Right renal pelvis (tissue), 4 donors: ENCODE measurements at regions not wholly inside any gene's neighbourhood (a gene's known extent, or its start where the extent isn't known, plus 50 kb on each side); places are given as distances from the start of the nearest gene placed in this dataset.

Experiments
- DNase-seq, 4 donors: peaks; one replicate each; pipeline ENCODE4 v3.0.0-alpha.2; 2013; ENCODE audit warnings: low read depth in 4 of 4, low spot score in 3 of 4, missing footprints in 1 of 4

GRCh38 chr14:48490756-48491155, 815.4 kb upstream of the MDGA2 start:
- no peak for DNase-seq

- no peak for DNase-seq
These were observed 798.5 kb upstream of the MDGA2 start for GRCh38 chr14:48473944-48474343.

- no peak for DNase-seq
These were observed 780.6 kb upstream of the MDGA2 start for GRCh38 chr14:48456051-48456450.

- DNase-seq: no peak
These were observed 779.5 kb upstream of the MDGA2 start for GRCh38 chr14:48454887-48455286.

GRCh38 chr14:48452437-48452995, 777.1 kb upstream of the MDGA2 start:
- no peak for DNase-seq

- DNase-seq: no peak
These were observed 759.8 kb upstream of the MDGA2 start for GRCh38 chr14:48435221-48435620.

GRCh38 chr14:48430805-48431204, 755.4 kb upstream of the MDGA2 start:
- DNase-seq: no peak

- DNase-seq: no peak
These were observed 754.1 kb upstream of the MDGA2 start for GRCh38 chr14:48429512-48429911.

- DNase-seq: no peak
These were observed 742.5 kb upstream of the MDGA2 start for GRCh38 chr14:48417715-48418500.

GRCh38 chr14:48401321-48401720, 725.9 kb upstream of the MDGA2 start:
- DNase-seq: no peak

- DNase-seq: peak in 3 of 4 donors; percentile 18 to 28 (median 25)
These were observed 723.4 kb upstream of the MDGA2 start for GRCh38 chr14:48398675-48399282.

- DNase-seq: no peak
These were observed 716.3 kb upstream of the MDGA2 start for GRCh38 chr14:48391661-48392060.

- DNase-seq: no peak
These were observed 714.9 kb upstream of the MDGA2 start for GRCh38 chr14:48390346-48390745.

GRCh38 chr14:48384821-48385220, 709.4 kb upstream of the MDGA2 start:
- DNase-seq: no peak

GRCh38 chr14:48382961-48383360, 707.6 kb upstream of the MDGA2 start:
- DNase-seq: no peak

- no peak for DNase-seq
These were observed 703.1 kb upstream of the MDGA2 start for GRCh38 chr14:48378541-48378940.

GRCh38 chr14:48373981-48374380, 698.6 kb upstream of the MDGA2 start:
- peak in 2 of 4 donors; percentile 2 to 4 for DNase-seq

- DNase-seq: no peak
These were observed 675.6 kb upstream of the MDGA2 start for GRCh38 chr14:48350971-48351370.

- no peak for DNase-seq
These were observed 674.3 kb upstream of the MDGA2 start for GRCh38 chr14:48349689-48350088.

- no peak for DNase-seq
These were observed 665.7 kb upstream of the MDGA2 start for GRCh38 chr14:48341069-48341468.

- no peak for DNase-seq
These were observed 658.0 kb upstream of the MDGA2 start for GRCh38 chr14:48333221-48333920.
